GM19099 (cell line): ENCODE measurements at regions not wholly inside any gene's neighbourhood (a gene's known extent, or its start where the extent isn't known, plus 50 kb on each side); places are given as distances from the start of the nearest gene placed in this dataset.

Experiments used
- POLR2A ChIP-seq: IDR thresholded peaks from 3 replicates; pipeline ENCODE4 v1.6.1; 2011; ENCODE audit warnings: low read depth; ENCODE audit not compliant: insufficient read length; ENCODE audit errors: extremely low read depth

DNA sequence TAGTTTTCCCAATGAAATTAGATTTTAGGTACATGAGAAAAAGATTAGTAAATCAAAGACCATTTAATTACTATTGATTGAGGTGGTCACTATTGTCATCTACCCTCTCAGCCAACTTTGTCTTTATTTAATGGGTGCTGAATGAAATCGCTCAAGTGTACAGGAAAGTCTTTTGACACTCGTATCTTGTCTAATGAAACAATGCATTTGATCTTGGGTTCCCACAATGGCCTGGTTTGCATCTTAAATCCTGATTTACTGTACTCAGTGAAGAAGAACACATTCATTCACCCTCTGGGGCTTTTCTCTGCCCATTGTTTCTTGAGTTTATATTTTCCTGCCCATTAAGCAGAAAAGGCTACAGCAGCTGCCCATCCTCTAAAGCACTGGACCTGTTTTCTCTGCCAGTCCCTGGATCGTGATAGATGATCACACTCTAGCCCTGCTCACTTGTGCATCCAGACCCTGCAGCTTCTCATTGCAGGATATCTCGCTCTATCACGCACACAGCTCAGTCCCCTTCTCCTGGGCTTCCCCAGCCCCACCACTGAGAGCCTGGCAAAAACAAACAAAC lies 1369.3 kb downstream of the AACS start:
- no peak for TF ChIP-seq POLR2A

DNA sequence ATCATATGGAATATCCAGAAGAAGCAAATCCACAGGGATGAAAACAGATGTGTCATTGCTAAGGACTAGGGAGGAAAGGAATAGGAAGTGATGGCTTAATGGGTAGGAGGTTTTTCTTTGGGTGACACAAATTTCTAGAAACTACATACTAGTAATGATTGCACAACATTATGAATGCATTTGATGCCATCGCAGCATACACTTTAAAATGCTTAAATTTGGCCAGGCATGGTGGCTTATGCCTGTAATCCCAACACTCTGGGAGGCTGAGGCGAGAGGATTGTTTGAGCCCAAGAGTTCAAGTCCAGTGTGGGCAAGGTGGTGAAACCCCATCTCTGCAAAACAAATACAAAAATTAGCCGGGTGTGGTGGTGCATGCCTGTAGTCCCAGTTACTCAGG lies 1370.8 kb downstream of the AACS start:
- TF ChIP-seq POLR2A: no peak

DNA sequence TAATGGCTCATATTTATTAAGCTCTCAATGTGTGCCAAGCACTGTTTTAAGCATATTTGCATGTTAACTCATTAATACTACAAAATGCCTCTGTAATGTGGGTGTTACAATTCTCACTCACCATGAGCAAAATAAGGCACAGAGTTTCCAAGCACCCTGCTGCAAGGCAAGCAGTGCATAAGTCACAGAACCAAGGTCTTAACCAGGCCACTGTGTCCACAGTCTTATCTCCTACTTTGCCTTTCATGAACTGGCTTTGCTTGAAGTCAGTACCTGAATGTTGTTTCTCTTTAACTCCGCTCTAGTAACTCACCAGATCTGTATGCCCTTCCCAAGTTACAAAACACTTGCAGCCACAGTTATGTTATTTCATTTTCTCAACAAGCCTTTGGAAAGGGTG lies 1372.7 kb downstream of the AACS start:
- TF ChIP-seq POLR2A: no peak

DNA sequence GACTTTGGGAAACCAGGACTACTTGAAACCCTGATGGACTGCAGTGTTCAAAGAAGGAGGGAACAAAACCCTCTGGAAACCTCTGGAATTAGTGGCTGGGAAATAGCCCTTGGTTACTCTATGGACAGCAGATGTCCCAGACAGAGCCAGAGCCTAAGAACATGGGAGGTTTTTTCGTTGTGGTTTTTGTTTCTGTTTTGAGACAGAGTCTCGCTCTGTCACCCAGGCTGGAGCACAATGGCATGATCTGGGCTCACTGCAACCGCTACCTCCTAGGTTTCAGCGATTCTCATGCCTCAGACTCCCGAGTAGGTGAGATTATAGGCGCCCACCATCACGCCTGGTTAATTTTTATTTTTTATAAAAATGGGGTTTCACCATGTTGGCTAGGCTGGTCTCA lies 1378.7 kb downstream of the AACS start:
- TF ChIP-seq POLR2A: no peak

DNA sequence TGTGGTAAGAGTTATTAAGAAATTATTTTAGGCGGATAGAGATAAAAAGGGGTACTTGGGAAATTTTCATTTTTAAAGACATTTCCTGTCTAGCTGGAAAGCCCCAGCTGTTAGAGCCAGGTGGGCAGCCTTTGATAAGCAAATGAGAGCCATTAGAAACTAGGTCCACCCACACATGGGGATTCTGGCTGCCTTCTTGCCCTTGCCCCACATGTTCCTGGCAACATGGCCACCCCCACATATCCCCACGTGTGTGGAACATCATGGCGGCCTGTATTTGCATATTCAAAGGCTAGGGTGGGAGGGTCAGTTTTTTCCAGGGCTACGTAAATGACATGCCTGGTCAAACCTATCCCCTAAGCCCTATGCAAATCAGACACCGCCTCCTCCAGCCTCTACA lies 1382.1 kb downstream of the AACS start:
- no peak for TF ChIP-seq POLR2A

DNA sequence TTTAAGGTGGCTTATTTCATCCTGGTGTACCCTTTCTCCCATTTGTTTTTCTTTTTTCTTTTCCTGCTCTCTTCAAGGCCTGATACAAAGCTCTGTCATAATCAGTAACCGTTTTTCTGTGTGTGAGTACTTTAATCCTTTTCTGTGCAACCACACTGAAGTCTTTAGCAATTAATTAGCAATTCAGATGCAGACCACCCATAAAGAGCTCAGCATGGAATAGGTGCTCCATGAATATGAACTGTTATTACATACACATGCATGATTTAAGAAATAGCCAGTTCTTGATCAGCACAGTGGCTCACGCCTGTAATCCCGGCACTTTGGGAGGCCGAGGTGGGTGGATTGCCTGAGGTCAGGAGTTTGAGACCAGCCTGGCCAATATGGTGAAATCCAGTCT lies 1386.6 kb downstream of the AACS start:
- TF ChIP-seq POLR2A: no peak

DNA sequence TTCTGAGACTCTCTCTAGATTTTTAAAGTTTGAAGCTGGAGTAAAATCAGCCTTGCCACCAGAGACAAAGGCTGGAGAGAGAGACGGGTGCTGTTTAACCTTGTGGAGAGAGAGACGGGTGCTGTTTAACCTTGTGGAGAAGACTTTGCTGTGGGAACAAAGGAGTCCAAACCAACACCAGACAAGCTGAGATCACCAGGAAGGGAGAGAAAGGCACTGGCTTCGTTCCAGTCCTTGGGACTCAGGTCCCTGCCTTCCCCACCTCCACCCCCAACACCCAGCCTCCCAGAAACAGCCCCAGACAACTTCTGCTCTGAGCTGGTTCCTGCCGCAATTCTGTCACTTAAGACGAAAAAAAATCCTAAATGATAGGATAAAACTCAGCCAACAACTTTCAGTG lies 1389.3 kb downstream of the AACS start:
- TF ChIP-seq POLR2A: no peak

DNA sequence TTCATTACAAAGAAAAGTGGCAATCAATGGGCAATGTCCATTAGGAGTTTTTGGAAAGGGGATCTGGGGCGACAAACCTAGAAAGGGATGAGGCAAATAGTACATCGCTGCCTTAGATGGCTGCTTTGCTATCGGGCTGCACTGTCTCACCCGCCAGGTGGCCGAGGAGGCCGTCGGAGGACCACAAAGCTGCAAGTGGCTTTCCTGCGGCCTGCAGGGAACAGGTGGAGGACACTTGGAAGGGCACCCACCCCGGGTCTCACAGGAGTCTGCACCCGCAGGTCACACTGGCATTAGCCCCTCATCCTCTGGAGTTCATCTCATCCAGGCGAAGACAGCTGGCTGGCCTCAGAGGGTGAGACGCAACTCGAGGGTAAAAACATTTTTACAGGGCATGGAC lies 1392.5 kb downstream of the AACS start:
- no peak for TF ChIP-seq POLR2A

DNA sequence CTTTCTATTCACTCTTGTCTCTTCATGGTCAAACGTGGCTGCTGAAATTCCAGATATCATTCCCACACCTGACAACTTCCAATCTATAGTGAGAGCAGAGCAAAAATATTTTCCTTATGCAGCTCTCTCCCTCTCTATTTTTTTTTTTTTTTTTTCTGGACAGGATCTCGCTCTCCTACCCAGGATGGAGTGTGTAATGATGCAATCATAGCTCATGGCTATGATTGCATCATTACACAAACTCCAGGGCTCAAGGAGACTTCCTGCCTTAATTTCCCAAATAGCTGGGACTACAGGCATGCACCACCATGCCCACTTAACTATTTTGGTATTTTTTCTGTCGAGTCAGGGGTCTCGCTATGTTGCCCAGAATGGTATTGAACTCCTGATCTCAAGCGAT lies 1398.9 kb downstream of the AACS start:
- no peak for TF ChIP-seq POLR2A

DNA sequence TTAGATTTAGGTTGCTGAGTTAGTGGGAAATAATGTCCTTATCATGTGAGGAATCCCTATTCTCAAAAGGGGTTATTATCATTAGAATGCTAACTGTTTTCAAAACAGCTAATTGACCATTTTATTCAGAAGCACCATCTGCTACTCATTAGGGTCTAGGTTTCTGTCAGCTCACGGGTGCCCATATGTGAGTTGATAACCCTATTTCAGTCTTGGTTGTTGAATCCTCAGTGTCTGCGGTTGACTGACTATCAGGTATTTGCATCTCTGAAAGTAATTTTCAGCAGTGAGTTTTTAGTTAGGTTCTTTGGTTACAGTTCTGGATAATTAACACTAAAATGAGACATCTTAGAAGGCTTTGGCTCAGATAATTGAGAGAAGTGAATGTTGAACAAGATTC lies 1404.0 kb downstream of the AACS start:
- TF ChIP-seq POLR2A: no peak

DNA sequence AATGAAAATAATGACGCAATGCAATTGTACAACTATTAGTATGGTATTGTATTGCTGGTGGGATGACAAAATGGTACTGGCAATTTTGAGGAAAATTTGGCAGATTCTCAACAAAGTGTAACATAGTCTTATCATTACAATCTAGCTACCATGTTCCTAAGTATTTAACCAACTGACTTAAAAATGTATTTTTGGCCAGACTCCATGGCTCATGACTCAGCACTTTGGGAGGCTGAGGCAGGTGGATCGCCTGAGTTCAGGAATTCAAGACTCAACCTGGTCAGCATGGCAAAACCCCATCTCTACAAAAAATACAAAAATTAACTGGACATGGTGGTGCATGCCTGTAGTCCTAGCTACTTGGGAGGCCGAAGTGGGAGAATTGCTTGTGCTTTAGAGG lies 1409.5 kb downstream of the AACS start:
- no peak for TF ChIP-seq POLR2A

DNA sequence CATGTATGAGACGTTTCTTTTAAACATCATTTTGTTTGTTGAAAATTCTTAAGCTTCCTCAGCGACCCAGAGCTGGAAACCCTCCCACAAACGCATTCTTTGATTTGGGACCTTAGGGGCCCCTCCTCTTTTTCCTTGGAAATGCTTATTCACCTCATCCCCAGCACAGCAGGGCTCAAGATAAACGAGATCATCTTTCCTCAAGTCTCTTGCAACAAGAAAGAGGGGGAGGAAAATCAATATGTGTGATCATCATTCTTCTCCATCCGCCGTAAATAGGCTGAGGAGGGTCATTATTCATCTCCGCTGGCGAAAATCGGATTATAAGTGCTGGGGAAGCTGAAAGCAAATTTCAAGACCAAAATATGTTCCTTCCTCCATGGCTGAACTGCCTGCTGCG lies 1415.2 kb downstream of the AACS start:
- TF ChIP-seq POLR2A: no peak

DNA sequence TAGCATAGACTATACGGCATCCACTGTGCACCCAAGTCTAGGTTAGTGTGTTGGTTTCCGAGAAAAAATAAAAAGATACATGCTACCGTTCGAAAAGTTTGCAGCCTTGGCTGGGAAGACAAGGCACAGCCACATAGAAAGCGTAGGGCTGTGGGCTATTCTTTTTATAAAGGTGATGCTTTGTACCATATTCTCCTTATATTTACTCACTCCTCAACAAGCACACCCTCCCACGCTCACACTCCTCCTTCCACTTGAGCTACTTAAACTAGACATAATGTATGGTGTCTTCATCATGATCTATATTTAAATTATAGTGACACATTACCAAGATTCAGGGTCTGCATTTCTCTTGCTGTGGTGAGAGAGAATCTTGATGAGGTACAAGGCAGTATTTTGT lies 1416.5 kb downstream of the AACS start:
- no peak for TF ChIP-seq POLR2A

DNA sequence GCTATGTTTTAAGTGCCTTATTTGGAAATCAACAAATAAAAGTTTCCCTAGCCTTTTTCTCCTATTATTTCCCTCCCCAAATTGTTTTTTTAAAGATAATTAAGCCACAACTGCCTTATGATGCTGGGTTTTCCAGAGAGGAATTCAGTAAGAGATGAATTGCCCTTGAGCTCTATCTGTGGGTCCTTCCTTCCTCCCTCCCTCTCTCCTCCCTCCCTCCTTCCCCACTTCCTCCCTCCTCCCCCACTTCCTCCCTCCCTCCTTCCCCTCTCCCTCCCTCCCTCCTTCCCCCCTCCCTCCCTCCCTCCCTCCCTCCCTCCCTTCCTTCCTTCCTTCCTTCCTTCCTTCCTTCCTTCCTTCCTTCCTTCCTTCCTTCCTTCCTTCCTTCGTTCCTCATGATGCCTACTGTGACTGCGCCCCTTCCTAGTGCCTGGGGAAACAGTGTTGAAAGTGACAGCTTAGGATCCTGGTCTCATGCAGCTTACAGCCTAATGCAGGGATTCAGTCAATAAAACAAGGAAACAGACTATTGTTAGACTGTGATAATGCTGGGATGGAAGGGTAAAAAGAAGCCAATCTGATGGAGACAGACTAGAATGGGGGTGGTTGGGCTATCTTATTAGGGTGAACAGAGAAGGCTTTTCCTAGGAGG lies 1417.1 kb downstream of the AACS start:
- no peak for TF ChIP-seq POLR2A

DNA sequence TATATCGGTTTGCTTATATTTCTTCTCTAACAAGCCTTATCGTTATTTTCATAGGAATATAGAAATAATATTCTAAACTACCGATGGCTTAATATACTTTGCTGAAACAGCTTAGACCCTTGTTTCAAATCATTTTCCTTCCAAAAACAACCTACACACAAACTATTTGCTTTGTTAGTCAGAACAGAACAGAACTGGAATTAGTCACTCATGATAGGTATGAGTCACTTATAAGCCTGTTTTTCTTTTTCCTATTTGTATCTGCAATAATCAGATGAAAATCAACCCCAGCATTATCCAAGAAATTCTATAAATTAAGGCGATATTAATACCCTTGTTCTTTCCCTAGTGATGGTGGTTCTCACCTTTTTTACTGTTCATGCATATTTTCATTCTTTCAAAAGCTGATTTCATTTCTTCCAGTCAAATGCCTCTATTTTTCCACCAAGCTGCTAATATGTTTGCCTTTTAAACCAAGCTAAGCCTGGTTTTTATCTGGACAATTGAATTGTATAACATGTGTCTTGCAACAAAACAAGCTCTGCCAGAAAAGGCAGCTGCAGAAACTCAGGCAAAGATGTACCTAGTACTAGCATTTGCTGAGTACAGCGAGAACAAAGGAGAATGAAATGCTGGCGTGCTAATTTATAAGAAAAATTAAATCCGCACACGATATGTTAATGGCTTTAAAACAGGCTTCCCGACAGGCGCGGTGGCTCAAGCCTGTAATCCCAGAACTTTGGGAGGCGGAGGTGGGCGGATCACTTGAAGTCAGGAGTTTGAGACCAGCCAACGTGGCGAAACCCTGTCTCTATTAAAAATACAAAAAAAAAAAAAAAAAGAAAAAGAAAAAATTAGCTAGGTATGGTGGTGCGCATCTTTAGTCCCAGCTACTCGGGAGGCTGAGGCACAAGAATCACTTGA lies 1418.2 kb downstream of the AACS start:
- no peak for TF ChIP-seq POLR2A

DNA sequence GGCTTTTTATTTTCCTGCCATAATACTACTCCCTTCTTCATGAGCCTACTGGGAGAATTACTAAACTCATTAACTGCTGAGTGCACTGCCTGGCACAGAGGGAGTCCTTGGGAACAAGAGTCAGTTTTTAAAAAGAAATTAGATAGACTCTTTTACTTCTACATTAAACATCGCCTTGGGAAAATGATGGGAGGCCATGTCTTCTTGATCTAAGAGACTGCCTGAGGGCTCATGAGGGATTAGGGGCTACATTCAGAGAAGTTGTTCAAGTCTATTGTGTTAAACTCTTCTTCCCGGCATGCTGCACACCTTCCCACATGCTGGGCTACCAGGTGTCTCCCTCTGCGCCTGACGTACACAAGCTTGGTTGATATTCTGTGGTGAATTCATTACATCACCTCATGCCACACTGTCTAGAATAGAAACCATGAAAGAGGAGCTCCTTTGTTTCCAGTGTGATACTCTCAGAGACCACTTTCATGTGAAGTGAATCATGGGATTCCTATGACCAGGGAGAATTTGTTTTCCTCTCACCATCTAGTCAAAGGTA lies 1422.3 kb downstream of the AACS start:
- no peak for TF ChIP-seq POLR2A
